SK-N-MC (cell line): ENCODE measurements at regions not wholly inside any gene's neighbourhood (a gene's known extent, or its start where the extent isn't known, plus 50 kb on each side); places are given as distances from the start of the nearest gene placed in this dataset.

Experiments used
- EZH2 ChIP-seq: fragments of 200-600 bp; sonication (generic); IDR thresholded peaks from one replicate; pipeline ENCODE4 v1.6.1; 2017; ENCODE audit warnings: antibody characterized with exemption
- POLR2AphosphoS5 ChIP-seq: IDR thresholded peaks from 2 replicates; pipeline ENCODE4 v1.6.1; 2012; ENCODE audit warnings: mild to moderate bottlenecking, low read depth, low read length, borderline replicate concordance

- TF ChIP-seq EZH2 (no peak), POLR2AphosphoS5 (no peak)
These were observed 107.5 kb upstream of the CNTN1 start for GRCh38 chr12:40584763-40585162.
